ENCODE measurements at regions not wholly inside any gene's neighbourhood (a gene's known extent, or its start where the extent isn't known, plus 50 kb on each side); places are given as distances from the start of the nearest gene placed in this dataset.
"Not testable (repeated sequence)": the region's sequence is repeated elsewhere in the genome, so short reads cannot be mapped to it uniquely, and the experiment has no call there.

DNA sequence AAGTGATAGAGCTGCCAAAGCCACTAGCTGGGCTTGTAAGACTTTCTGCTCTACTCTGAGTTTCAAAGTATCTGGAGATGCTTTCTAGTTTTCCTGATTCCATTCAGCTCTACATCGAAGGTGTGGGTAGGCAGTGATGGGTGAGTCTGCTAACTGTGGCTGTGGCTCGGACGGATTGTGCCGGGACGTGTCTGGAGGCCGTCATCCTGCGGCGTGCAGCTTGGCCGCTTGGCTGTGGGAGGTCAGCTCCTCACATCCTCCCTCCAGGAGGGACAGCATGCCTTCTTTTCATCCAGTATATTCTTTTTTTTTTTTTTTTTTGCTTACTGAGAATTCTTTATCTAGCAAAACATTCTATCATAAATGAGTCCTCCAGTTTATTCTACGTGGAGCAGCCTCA lies 77.9 kb upstream of the AADAT start:
- Histone ChIP-seq H3K9ac (ENCODE audit: low read length in 5 of 5) (no peak overlapping the region), H3K27me3 (ENCODE audit: control insufficient read depth in 5 of 5, insufficient read depth in 4 of 5, low read length in 5 of 5) (no peaks in the 10 kb centered on the region), H3K9me3 (ENCODE audit: control insufficient read depth in 5 of 5, low read length in 5 of 5) (no peaks in the 10 kb centered on the region), H3K4me3 (ENCODE audit: low read depth in 1 of 5, low read length in 5 of 5) (no peak overlapping the region), H3K36me3 (ENCODE audit: control insufficient read depth in 5 of 5, insufficient read depth in 5 of 5, low read length in 5 of 5) (no peaks in the 10 kb centered on the region), H3K27ac (ENCODE audit: low read depth, low read length) (no peak overlapping the region), H3K4me1 (ENCODE audit: control insufficient read depth in 5 of 5, insufficient read depth in 5 of 5, low read length in 5 of 5) (no peaks in the 10 kb centered on the region)

DNA sequence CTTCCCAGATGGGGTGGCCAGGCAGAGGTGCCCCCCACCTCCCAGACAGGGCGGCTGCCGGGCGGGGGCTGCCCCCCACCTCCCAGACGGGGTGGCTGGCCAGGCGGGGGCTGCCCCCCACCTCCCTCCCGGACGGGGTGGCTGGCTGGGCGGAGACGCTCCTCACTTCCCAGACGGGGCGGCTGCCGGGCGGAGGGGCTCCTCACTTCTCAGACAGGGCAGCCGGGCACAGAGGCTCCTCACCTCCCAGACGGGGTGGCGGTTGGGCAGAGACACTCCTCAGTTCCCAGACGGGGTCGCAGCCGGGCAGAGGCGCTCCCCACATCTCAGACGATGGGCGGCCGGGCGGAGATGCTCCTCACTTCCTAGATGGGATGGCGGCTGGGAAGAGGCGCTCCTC lies 76.4 kb upstream of the AADAT start:
- not testable (repeated sequence) for H3K4me1 ChIP-seq (ENCODE audit: control insufficient read depth in 5 of 5, insufficient read depth in 5 of 5, low read length in 5 of 5); H3K9me3 ChIP-seq (ENCODE audit: control insufficient read depth in 5 of 5, low read length in 5 of 5); H3K27me3 ChIP-seq (ENCODE audit: control insufficient read depth in 5 of 5, insufficient read depth in 4 of 5, low read length in 5 of 5); H3K27ac ChIP-seq (ENCODE audit: low read depth, low read length); H3K4me3 ChIP-seq (ENCODE audit: low read depth in 1 of 5, low read length in 5 of 5); H3K36me3 ChIP-seq (ENCODE audit: control insufficient read depth in 5 of 5, insufficient read depth in 5 of 5, low read length in 5 of 5); H3K9ac ChIP-seq (ENCODE audit: low read length in 5 of 5)

DNA sequence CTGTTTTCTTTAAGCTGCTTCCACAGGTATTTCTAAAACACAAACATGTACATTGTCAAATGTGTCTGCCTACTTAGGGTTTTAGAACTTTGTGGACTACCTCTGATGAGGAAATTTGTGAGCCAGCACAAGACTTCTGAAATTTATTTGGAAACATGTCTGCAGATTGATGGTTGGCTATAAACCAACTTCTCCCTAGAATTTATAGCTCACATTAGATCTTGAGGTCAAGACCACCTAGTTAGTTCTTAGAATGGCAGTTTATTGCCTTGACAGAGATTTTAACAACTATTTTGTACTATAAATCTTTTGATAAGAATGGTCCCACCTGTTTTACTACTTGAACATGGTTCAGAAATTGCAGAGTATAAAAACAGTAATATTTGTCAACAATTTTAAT lies 72.7 kb upstream of the AADAT start:
- Histone ChIP-seq H3K36me3 (ENCODE audit: control insufficient read depth in 5 of 5, insufficient read depth in 5 of 5, low read length in 5 of 5) (no peaks in the 10 kb centered on the region), H3K27me3 (ENCODE audit: control insufficient read depth in 5 of 5, insufficient read depth in 4 of 5, low read length in 5 of 5) (no peaks in the 10 kb centered on the region), H3K9ac (ENCODE audit: low read length in 5 of 5) (no peak overlapping the region), H3K4me3 (ENCODE audit: low read depth in 1 of 5, low read length in 5 of 5) (no peak overlapping the region), H3K9me3 (ENCODE audit: control insufficient read depth in 5 of 5, low read length in 5 of 5) (peaks cover 0 to 2% (median 0%) of the 10 kb centered on the region in 5 donors), H3K27ac (ENCODE audit: low read depth, low read length) (no peak overlapping the region), H3K4me1 (ENCODE audit: control insufficient read depth in 5 of 5, insufficient read depth in 5 of 5, low read length in 5 of 5) (no peaks in the 10 kb centered on the region)

DNA sequence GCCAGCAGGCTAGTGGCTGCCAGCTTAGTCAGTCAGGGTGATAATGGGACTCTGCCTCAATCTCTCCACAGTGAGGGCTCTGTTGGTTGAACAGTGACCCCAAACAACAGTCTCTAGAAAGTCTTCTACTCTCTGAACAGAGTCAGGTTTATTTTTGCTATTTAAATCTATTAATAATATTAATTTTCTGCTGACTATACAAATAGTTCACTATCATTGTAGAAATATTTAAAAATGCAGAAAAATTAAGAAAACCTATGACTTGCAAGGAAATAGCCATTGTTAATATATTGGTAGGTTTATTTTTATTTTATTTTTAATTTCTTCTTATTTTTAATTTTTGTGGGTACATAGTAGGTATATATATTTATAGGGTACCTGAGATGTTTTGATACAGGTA lies 67.9 kb upstream of the AADAT start:
- Histone ChIP-seq H3K27ac (ENCODE audit: low read depth, low read length) (no peak overlapping the region), H3K36me3 (ENCODE audit: control insufficient read depth in 5 of 5, insufficient read depth in 5 of 5, low read length in 5 of 5) (no peaks in the 10 kb centered on the region), H3K27me3 (ENCODE audit: control insufficient read depth in 5 of 5, insufficient read depth in 4 of 5, low read length in 5 of 5) (no peaks in the 10 kb centered on the region), H3K4me1 (ENCODE audit: control insufficient read depth in 5 of 5, insufficient read depth in 5 of 5, low read length in 5 of 5) (no peaks in the 10 kb centered on the region), H3K9ac (ENCODE audit: low read length in 5 of 5) (no peak overlapping the region), H3K4me3 (ENCODE audit: low read depth in 1 of 5, low read length in 5 of 5) (no peak overlapping the region), H3K9me3 (ENCODE audit: control insufficient read depth in 5 of 5, low read length in 5 of 5) (peaks cover 0 to 5% (median 0%) of the 10 kb centered on the region in 5 donors)

DNA sequence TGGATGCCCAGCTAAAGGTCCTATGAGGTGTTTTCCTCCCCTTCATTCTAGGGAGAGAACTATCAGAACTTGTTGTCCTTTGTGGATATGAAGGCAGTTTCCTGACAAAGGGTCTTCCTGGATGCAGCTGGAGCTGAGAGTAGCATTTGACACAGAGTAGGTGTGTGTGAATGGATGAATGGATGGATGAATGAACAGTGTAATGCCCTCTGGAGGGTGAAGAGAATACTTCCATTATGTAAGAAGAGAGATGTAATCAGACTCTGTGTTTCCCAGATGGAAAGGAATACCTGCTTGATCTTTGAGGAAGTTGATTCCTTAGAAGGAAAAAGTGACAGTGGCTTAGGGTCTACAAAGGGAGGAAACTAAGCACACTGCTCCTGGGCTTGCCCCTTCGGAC lies 55.4 kb upstream of the AADAT start:
- no peaks in the 10 kb centered on the region for H3K4me1 ChIP-seq (ENCODE audit: control insufficient read depth in 5 of 5, insufficient read depth in 5 of 5, low read length in 5 of 5)
- H3K27ac ChIP-seq (ENCODE audit: low read depth, low read length) = no peak overlapping the region
- H3K36me3 ChIP-seq (ENCODE audit: control insufficient read depth in 5 of 5, insufficient read depth in 5 of 5, low read length in 5 of 5) = no peaks in the 10 kb centered on the region
- H3K27me3 ChIP-seq (ENCODE audit: control insufficient read depth in 5 of 5, insufficient read depth in 4 of 5, low read length in 5 of 5) = no peaks in the 10 kb centered on the region
- no peak overlapping the region for H3K4me3 ChIP-seq (ENCODE audit: low read depth in 1 of 5, low read length in 5 of 5)
- no peak overlapping the region for H3K9ac ChIP-seq (ENCODE audit: low read length in 5 of 5)
- H3K9me3 ChIP-seq (ENCODE audit: control insufficient read depth in 5 of 5, low read length in 5 of 5) = no peaks in the 10 kb centered on the region

DNA sequence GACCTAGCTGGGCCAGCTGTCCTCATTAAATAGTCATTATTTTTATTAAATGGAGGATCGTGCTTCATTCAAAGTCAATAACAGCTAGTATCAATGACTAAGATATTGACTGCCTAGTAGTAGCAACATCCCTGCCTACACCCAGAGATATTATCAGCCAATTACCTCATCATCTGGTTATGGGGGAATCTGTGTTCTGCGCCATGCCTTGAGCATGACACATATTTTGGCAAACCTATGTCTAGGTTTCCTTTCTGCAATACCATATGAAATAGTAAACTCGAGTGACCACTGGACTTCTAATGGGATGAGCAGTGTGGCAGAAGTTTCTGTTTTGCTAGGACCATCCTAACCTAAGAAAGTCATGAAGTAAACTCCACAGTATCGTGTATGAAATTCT lies 50.0 kb upstream of the AADAT start:
- Histone ChIP-seq H3K4me1 (ENCODE audit: control insufficient read depth in 5 of 5, insufficient read depth in 5 of 5, low read length in 5 of 5) (peaks cover 0 to 2% (median 0%) of the 10 kb centered on the region in 5 donors), H3K9ac (ENCODE audit: low read length in 5 of 5) (no peak overlapping the region), H3K27ac (ENCODE audit: low read depth, low read length) (no peak overlapping the region), H3K9me3 (ENCODE audit: control insufficient read depth in 5 of 5, low read length in 5 of 5) (no peaks in the 10 kb centered on the region), H3K36me3 (ENCODE audit: control insufficient read depth in 5 of 5, insufficient read depth in 5 of 5, low read length in 5 of 5) (no peaks in the 10 kb centered on the region), H3K27me3 (ENCODE audit: control insufficient read depth in 5 of 5, insufficient read depth in 4 of 5, low read length in 5 of 5) (no peaks in the 10 kb centered on the region), H3K4me3 (ENCODE audit: low read depth in 1 of 5, low read length in 5 of 5) (no peak overlapping the region)
